ENCODE measurements at regions not wholly inside any gene's neighbourhood (a gene's known extent, or its start where the extent isn't known, plus 50 kb on each side); places are given as distances from the start of the nearest gene placed in this dataset.

DNA sequence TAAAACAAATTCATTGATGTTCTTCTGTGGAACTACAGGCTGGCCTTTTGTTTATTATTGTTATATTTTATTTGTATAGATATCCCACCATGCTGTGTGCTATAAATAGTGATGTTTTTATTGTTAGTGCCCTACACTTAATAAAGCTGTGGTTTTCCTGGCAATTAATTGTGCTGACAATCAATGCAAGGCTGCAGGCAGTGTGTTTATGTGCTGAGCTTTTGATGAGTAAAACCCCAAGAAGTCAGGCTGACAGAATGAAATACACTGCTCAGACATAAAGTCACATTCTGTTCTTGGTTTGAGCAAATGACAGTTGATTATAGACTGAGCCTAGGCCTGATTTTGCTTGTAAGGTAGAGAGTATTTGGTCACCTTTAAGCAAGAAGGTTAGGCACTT is 362.7 kb downstream of the CPS1 start:
- TF ChIP-seq, protein P1, sequence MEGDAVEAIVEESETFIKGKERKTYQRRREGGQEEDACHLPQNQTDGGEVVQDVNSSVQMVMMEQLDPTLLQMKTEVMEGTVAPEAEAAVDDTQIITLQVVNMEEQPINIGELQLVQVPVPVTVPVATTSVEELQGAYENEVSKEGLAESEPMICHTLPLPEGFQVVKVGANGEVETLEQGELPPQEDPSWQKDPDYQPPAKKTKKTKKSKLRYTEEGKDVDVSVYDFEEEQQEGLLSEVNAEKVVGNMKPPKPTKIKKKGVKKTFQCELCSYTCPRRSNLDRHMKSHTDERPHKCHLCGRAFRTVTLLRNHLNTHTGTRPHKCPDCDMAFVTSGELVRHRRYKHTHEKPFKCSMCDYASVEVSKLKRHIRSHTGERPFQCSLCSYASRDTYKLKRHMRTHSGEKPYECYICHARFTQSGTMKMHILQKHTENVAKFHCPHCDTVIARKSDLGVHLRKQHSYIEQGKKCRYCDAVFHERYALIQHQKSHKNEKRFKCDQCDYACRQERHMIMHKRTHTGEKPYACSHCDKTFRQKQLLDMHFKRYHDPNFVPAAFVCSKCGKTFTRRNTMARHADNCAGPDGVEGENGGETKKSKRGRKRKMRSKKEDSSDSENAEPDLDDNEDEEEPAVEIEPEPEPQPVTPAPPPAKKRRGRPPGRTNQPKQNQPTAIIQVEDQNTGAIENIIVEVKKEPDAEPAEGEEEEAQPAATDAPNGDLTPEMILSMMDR (IDR thresholded peaks at IDR 0.05; ENCODE audit: low read depth, low read length): no peak
- TF ChIP-seq, protein P2, sequence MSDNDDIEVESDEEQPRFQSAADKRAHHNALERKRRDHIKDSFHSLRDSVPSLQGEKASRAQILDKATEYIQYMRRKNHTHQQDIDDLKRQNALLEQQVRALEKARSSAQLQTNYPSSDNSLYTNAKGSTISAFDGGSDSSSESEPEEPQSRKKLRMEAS (IDR thresholded peaks at IDR 0.05; ENCODE audit: low read depth, low read length): no peak
- no peak for TF ChIP-seq MYC (IDR thresholded peaks at IDR 0.05; ENCODE audit: low read depth, low read length)

All from NB4 (cell line).